MCF 10A (cell line): ENCODE measurements at regions not wholly inside any gene's neighbourhood (a gene's known extent, or its start where the extent isn't known, plus 50 kb on each side); places are given as distances from the start of the nearest gene placed in this dataset.

Source experiments
- BruUV-seq: library from RNA; stranded (reverse); fragments of 400-500 nt; replicated peaks from 2 replicates; lab custom pipeline; 2021; lab: Mats Ljungman, UMichigan
- CTCF ChIA-PET: fragments of 300-600 bp; sonication (Branson Sonifier 250); formaldehyde crosslinking; extraction: SDS; loops from one replicate; lab custom pipeline; 2021; ENCODE audit warnings: antibody characterized with exemption, inconsistent platforms; lab: Yijun Ruan, JAX
- POLR2A ChIA-PET: fragments of 300-600, 350-650 bp; sonication (Branson Sonifier 250); formaldehyde crosslinking; extraction: SDS; loops from one replicate; lab custom pipeline; 2020; ENCODE audit warnings: antibody characterized with exemption, inconsistent platforms; lab: Yijun Ruan, JAX
- DNase-seq: peaks from one replicate; pipeline ENCODE4 v3.0.0-alpha.2; 2018; ENCODE audit not compliant: unreplicated experiment
- H3K27ac Mint-ChIP-seq: one replicate; pipeline ENCODE4 v1.8.0; 2022; ENCODE audit warnings: mild to moderate bottlenecking, low read depth, mixed read lengths; ENCODE audit not compliant: unreplicated experiment
- H3K27me3 Mint-ChIP-seq: one replicate; pipeline ENCODE4 v1.8.0; 2022; ENCODE audit warnings: mixed read lengths; ENCODE audit not compliant: insufficient read depth, unreplicated experiment
- H3K36me3 Mint-ChIP-seq: one replicate; pipeline ENCODE4 v1.8.0; 2022; ENCODE audit warnings: mild to moderate bottlenecking, moderate library complexity, mixed read lengths; ENCODE audit not compliant: insufficient read depth, unreplicated experiment
- H3K4me1 Mint-ChIP-seq: one replicate; pipeline ENCODE4 v1.8.0; 2022; ENCODE audit warnings: mixed read lengths; ENCODE audit not compliant: insufficient read depth, unreplicated experiment
- H3K4me3 Mint-ChIP-seq: one replicate; pipeline ENCODE4 v1.8.0; 2022; ENCODE audit warnings: mild to moderate bottlenecking, moderate library complexity, mixed read lengths; ENCODE audit not compliant: unreplicated experiment
- H3K9me3 Mint-ChIP-seq: one replicate; pipeline ENCODE4 v1.8.0; 2022; ENCODE audit warnings: mixed read lengths; ENCODE audit not compliant: unreplicated experiment
- intact Hi-C: fragments of 100-400 bp; cut with micrococcal nuclease; formaldehyde crosslinking; loops from 2 replicates; pipeline ENCODE4 v1.14.1; 2022
- TF ChIP-seq, protein P1 (sequence below): fragments of 200-600 bp; IDR thresholded peaks from one replicate; pipeline ENCODE4 v1.8.0; 2022; ENCODE audit warnings: antibody characterized with exemption, mild to moderate bottlenecking; ENCODE audit not compliant: unreplicated experiment

DNA sequence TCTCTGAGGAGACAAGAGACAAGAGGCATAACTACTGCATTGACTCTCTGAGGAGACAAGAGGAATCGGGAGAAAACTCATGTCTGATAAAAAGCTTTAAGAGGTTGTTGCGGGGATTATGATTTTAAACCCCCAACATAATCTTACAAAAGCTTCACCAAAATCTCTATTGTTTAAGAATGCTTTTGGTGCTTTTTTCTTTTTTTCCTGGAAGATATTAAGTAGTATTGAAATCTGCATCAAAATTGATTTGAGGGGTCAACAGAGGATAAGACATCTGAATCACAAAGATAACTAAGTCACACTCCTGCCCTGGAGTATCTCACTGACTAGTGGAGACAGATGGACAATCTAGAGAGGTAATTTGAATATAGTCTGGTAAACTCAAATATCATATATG lies 115.6 kb upstream of the MROH9 start:
- no TSS peak for BruUV-seq
- Mint-ChIP-seq H3K4me1 (no peaks in the 10 kb centered on the region), H3K4me3 (no peak overlapping the region), H3K9me3 (no peaks in the 10 kb centered on the region), H3K27ac (no peak overlapping the region), H3K36me3 (no peaks in the 10 kb centered on the region), H3K27me3 (no peaks in the 10 kb centered on the region)
- no peak for DNase-seq
- TF ChIP-seq, protein P1, sequence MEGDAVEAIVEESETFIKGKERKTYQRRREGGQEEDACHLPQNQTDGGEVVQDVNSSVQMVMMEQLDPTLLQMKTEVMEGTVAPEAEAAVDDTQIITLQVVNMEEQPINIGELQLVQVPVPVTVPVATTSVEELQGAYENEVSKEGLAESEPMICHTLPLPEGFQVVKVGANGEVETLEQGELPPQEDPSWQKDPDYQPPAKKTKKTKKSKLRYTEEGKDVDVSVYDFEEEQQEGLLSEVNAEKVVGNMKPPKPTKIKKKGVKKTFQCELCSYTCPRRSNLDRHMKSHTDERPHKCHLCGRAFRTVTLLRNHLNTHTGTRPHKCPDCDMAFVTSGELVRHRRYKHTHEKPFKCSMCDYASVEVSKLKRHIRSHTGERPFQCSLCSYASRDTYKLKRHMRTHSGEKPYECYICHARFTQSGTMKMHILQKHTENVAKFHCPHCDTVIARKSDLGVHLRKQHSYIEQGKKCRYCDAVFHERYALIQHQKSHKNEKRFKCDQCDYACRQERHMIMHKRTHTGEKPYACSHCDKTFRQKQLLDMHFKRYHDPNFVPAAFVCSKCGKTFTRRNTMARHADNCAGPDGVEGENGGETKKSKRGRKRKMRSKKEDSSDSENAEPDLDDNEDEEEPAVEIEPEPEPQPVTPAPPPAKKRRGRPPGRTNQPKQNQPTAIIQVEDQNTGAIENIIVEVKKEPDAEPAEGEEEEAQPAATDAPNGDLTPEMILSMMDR = no peak
- intact Hi-C loops = no loop called here
- ChIA-PET CTCF (interaction anchor here (0.7 to 1.2 kb wide), 3 partner anchors 10 to 43 kb away, joined by 3 to 5 read pairs (median 4); no protein-coding TSS in a partner anchor), POLR2A (no interaction called here)

DNA sequence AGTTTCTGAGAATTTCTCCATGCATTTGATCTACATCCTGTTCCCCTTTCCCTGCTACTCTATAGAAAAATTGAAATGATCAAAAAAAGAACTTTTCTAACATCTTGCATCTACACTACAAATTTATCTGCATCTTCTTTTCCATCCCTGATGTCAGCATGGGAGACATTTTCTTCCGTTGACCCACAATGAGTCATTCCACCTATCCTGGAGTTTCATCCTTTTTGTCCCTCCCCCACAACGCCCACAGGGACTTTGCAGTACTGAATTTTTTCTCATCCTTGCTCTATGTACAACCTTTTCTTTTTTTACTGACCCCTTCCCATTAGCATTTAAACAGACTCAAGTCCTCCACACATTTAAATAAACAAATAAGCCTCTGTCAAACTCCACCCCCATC lies 112.2 kb upstream of the MROH9 start:
- Mint-ChIP-seq H3K27me3 (no peaks in the 10 kb centered on the region), H3K27ac (no peak overlapping the region), H3K4me1 (no peaks in the 10 kb centered on the region), H3K36me3 (no peaks in the 10 kb centered on the region), H3K9me3 (no peaks in the 10 kb centered on the region), H3K4me3 (no peak overlapping the region)
- intact Hi-C loops = no loop called here
- BruUV-seq = no TSS peak
- ChIA-PET CTCF (interaction anchor here (1.2 kb wide), 1 partner anchor 133 kb away, joined by 3 read pairs; no protein-coding TSS in a partner anchor), POLR2A (no interaction called here)
- DNase-seq = peak; percentile 17
- TF ChIP-seq, protein P1 = no peak

DNA sequence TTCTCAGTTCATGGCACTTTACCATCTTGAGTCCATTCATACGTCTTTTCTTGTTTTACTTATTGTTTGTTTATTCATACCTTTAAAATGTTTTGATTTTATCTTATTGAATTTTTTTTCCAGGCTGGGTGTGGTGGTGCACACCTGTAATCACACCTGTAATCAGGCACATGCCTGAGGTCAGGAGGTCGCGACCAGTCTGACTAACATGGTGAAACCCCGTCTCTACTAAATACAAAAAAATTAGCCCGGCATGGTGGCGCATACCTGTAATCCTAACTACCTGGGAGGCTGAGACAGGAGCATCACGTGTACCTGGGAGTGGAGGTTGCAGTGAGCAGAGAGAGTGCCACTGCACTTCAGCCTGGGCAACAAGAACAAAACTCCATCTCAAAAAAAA lies 104.1 kb upstream of the MROH9 start:
- POLR2A ChIA-PET = no interaction called here
- Mint-ChIP-seq H3K27ac (no peak overlapping the region), H3K36me3 (no peaks in the 10 kb centered on the region), H3K9me3 (peaks cover 10% of the 10 kb centered on the region), H3K4me3 (no peak overlapping the region), H3K4me1 (no peaks in the 10 kb centered on the region), H3K27me3 (no peaks in the 10 kb centered on the region)
- BruUV-seq = no TSS peak
- intact Hi-C loops = no loop called here
- no peak for DNase-seq
- CTCF ChIA-PET = interaction anchor here (0.6 kb wide), 2 partner anchors 59 to 205 kb away, joined by 3 read pairs; no protein-coding TSS in a partner anchor
- TF ChIP-seq, protein P1 = no peak

DNA sequence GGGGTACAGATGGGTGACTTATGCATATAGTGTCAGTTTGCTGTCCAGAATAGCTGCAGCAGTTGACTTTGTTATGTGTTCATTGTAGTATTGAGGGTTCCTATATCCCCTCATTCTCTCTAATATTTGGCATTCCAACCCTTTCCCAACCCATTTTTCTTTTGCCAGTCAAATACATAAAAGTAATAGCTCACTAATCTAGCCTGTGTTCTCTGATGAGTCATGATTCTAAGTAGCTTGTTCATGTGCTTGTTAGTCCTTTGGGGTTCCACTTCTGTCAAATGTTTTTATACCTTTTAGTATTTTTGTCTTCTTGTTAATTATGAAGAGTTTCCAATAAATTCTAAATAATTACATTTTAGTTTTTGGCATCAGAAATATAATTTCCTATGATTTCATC lies 99.2 kb upstream of the MROH9 start:
- intact Hi-C loops = no loop called here
- peaks cover 10% of the 10 kb centered on the region for H3K9me3 Mint-ChIP-seq
- no peaks in the 10 kb centered on the region for H3K36me3 Mint-ChIP-seq
- ChIA-PET POLR2A (no interaction called here), CTCF (no interaction called here)
- H3K27ac Mint-ChIP-seq = no peak overlapping the region
- H3K4me1 Mint-ChIP-seq = no peaks in the 10 kb centered on the region
- TF ChIP-seq, protein P1 = no peak
- DNase-seq = no peak
- H3K27me3 Mint-ChIP-seq = no peaks in the 10 kb centered on the region
- no peak overlapping the region for H3K4me3 Mint-ChIP-seq
- no TSS peak for BruUV-seq
